ENCODE measurements at regions not wholly inside any gene's neighbourhood (a gene's known extent, or its start where the extent isn't known, plus 50 kb on each side); places are given as distances from the start of the nearest gene placed in this dataset.

- TF ChIP-seq CTCF (IDR thresholded peaks at IDR 0.05; ENCODE audit: borderline replicate concordance, extremely low read depth, low read length, poor library complexity, severe bottlenecking) (no peak), EZH2 (IDR thresholded peaks at IDR 0.05; ENCODE audit: borderline replicate concordance, low read depth, low read length, severe bottlenecking) (no peak)
Observed at GRCh38 chr7:130818056-130818455, 84.0 kb upstream of the KLF14 start.
